ENCODE measurements at regions not wholly inside any gene's neighbourhood (a gene's known extent, or its start where the extent isn't known, plus 50 kb on each side); places are given as distances from the start of the nearest gene placed in this dataset.

DNA sequence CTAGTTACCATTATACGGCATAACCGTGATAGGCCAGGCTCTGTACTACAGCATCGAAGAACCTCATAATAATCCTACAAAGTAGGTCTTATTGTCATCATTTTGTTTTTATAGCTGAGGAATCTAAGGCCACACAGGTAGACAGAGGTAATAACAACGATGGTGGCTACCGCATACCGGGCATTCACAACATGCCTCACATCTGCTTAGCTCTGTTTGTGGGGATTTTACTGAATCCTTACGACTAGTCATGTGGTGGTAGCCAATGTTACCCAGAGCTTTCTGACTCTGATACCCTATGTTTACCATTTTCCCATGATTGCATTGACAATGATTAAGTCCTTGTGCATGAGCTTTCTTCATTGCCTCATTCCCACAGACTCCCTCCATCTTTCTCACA is 269.4 kb downstream of the TCF7L2 start:
- ChIA-PET POLR2A (no interaction called here), CTCF (interaction anchor here (1.1 to 1.8 kb wide), 2 partner anchors 11 to 57 kb away, joined by 3 to 4 read pairs; no protein-coding TSS in a partner anchor)
- TF ChIP-seq, protein P1, sequence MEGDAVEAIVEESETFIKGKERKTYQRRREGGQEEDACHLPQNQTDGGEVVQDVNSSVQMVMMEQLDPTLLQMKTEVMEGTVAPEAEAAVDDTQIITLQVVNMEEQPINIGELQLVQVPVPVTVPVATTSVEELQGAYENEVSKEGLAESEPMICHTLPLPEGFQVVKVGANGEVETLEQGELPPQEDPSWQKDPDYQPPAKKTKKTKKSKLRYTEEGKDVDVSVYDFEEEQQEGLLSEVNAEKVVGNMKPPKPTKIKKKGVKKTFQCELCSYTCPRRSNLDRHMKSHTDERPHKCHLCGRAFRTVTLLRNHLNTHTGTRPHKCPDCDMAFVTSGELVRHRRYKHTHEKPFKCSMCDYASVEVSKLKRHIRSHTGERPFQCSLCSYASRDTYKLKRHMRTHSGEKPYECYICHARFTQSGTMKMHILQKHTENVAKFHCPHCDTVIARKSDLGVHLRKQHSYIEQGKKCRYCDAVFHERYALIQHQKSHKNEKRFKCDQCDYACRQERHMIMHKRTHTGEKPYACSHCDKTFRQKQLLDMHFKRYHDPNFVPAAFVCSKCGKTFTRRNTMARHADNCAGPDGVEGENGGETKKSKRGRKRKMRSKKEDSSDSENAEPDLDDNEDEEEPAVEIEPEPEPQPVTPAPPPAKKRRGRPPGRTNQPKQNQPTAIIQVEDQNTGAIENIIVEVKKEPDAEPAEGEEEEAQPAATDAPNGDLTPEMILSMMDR (IDR thresholded peaks at IDR 0.05; ENCODE audit: control extremely low read depth, extremely low read depth, low read depth, missing control alignments) = no peak
- no peak for DNase-seq (ENCODE audit: extremely low spot score)

- TF ChIP-seq, protein P1 (IDR thresholded peaks at IDR 0.05; ENCODE audit: control extremely low read depth, extremely low read depth, low read depth, missing control alignments) = no peak
- POLR2A ChIA-PET = no interaction called here
- CTCF ChIA-PET = no interaction called here
- DNase-seq (ENCODE audit: extremely low spot score) = no peak
Observed at GRCh38 chr10:113221756-113222168, 271.7 kb downstream of the TCF7L2 start.

DNA sequence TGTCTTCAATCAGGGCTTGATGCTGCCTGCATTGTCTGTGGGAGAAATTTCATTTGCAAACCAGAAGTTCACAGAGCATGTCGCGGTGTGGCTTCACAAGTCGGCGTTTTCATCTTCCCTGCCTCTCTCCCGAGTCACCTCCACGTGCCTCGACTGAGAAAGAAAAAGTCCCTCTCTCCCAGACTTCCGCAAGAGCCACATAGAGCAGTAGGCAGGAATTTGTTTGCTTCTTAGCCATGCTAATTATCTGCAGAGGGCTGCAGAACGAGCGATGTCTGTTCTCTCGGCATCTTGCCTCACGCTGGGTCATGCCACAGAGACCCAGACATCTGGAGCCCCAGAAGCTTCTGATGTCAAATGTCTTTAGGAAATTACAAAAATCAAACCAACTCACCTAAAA is 272.2 kb downstream of the TCF7L2 start:
- ChIA-PET POLR2A (no interaction called here), CTCF (interaction anchor here (1.4 kb wide), 1 partner anchor 34 kb away, joined by 3 read pairs; no protein-coding TSS in a partner anchor)
- DNase-seq (ENCODE audit: extremely low spot score) = no peak
- TF ChIP-seq, protein P1 (IDR thresholded peaks at IDR 0.05; ENCODE audit: control extremely low read depth, extremely low read depth, low read depth, missing control alignments) = no peak

GRCh38 chr10:113225364-113225763 is 275.3 kb downstream of the TCF7L2 start:
- POLR2A ChIA-PET = no interaction called here
- CTCF ChIA-PET = no interaction called here
- TF ChIP-seq, protein P1 (IDR thresholded peaks at IDR 0.05; ENCODE audit: control extremely low read depth, extremely low read depth, low read depth, missing control alignments) = no peak
- DNase-seq (ENCODE audit: extremely low spot score) = no peak

- ChIA-PET POLR2A (no interaction called here), CTCF (interaction anchor here (1.2 kb wide), 1 partner anchor 10 kb away, joined by 4 read pairs; no protein-coding TSS in a partner anchor)
- TF ChIP-seq, protein P1 (IDR thresholded peaks at IDR 0.05; ENCODE audit: control extremely low read depth, extremely low read depth, low read depth, missing control alignments) = no peak
Observed at GRCh38 chr10:113225903-113226302, 275.9 kb downstream of the TCF7L2 start.

GRCh38 chr10:113226399-113226798 is 276.4 kb downstream of the TCF7L2 start:
- ChIA-PET CTCF (interaction anchor here (1.2 to 2.5 kb wide), 2 partner anchors 9 to 10 kb away, joined by 4 to 5 read pairs; no protein-coding TSS in a partner anchor), POLR2A (no interaction called here)
- no peak for DNase-seq (ENCODE audit: extremely low spot score)
- TF ChIP-seq, protein P1 (IDR thresholded peaks at IDR 0.05; ENCODE audit: control extremely low read depth, extremely low read depth, low read depth, missing control alignments) = no peak

More at GRCh38 chr10:113225903-113226302, 275.9 kb downstream of the TCF7L2 start:
- DNase-seq (ENCODE audit: extremely low spot score) = no peak
